ENCODE measurements at regions not wholly inside any gene's neighbourhood (a gene's known extent, or its start where the extent isn't known, plus 50 kb on each side); places are given as distances from the start of the nearest gene placed in this dataset.
"Not testable (repeated sequence)": the region's sequence is repeated elsewhere in the genome, so short reads cannot be mapped to it uniquely, and the experiment has no call there.

DNA sequence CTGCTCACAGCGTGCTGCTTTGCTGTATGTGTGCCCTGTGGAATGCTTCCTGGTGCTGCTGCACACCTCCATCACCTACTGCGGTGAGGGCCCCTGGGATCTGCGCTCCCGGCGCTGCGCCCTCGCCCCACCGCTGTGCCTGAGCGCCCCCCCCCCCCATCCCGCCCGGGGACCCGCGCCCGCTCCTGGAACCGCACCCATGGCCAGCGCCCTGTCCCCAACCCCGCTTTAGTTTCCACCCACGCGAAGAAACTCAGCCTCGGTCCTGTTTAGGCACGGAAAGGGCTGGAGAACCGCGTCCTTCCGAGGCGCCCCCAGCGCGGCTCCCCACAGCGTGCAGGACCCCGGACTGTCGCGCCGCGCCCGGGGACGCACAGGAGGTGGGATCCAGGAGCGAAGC, 265.5 kb downstream of the POTEB3 start:
- H3K27ac ChIP-seq; DNase-seq (ENCODE audit: low spot score); H3K4me3 ChIP-seq: not testable (repeated sequence)

DNA sequence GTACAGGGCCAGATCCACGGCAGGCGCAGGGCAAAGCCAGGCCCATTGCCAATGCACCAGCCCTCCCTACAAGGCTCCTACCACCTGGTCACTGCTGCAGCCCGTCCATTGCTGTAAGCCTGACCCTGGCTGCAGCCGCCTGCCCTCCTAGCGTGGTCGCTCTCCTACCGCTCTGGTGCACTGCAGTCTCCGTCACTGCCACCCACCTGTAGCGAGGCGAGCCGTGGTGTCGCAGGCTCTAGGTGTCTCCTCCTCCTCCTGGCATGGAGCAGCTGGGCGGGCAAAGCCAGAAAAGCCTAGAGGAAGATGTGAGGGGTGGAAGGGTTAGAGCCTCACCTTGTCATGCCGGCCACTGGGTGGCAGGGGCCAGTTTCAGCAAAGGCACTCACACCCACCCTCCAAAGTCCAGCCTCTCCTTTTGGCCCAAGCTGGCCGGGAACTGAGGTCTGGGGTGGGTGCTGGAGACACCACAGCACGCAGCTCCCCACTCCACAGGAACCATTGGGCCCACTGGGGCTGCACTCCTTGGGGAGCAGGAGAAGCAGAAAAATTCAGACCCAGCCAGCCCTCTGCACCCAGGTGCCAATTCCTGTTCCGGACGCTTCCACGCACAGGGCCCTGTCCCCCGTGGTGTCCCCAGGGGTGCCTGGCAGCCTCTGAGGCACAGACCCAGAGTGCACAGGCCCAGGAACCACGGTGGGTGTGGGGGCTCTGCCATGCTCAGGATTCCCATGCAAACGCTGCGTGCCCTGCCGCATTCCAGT, 285.3 kb upstream of the POTEB2 start:
- not testable (repeated sequence) for H3K4me3 ChIP-seq; DNase-seq (ENCODE audit: low spot score); H3K27ac ChIP-seq

DNA sequence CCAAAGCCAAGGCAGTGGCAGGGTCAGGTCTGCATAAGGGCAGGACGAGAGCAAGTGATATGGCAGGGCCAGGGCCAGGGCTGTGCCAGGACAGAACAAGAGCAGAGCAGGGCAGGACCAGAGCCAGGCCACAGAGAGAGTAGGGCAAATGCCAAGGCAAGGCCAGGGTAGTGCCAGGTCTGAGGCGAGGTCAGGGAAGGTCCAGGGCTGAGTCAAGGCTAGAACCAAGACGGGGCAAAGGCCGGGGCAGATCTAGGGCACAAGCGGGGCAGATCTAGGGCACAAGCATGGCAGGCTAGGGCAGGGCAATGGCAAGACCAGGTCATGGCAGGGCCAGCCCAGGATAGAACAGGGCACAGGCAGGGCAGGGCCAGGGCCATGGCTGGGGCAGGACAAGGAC, 282.0 kb upstream of the POTEB2 start:
- H3K27ac ChIP-seq; H3K4me3 ChIP-seq; DNase-seq (ENCODE audit: low spot score): not testable (repeated sequence)

DNA sequence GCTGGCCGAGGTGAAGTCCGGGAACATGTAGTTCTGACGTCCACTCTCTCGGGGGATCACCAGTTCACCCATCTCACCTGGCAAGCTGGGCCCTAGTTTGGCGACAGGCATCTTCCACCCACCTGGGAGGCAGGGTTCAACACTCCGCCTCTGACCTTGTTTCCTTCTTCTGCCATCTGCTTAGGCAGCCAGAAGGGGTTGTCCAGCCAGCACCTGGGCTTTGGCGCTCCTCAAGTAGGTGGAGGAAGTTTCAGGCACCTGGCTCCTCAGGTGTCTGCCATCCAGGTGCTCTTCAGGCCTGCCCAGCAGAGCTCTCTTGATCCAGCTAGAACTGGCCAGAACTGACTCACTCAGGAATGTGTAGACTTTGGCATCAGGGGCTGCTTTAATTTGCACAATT, 267.8 kb upstream of the POTEB2 start:
- DNase-seq (ENCODE audit: low spot score); H3K4me3 ChIP-seq; H3K27ac ChIP-seq: not testable (repeated sequence)

DNA sequence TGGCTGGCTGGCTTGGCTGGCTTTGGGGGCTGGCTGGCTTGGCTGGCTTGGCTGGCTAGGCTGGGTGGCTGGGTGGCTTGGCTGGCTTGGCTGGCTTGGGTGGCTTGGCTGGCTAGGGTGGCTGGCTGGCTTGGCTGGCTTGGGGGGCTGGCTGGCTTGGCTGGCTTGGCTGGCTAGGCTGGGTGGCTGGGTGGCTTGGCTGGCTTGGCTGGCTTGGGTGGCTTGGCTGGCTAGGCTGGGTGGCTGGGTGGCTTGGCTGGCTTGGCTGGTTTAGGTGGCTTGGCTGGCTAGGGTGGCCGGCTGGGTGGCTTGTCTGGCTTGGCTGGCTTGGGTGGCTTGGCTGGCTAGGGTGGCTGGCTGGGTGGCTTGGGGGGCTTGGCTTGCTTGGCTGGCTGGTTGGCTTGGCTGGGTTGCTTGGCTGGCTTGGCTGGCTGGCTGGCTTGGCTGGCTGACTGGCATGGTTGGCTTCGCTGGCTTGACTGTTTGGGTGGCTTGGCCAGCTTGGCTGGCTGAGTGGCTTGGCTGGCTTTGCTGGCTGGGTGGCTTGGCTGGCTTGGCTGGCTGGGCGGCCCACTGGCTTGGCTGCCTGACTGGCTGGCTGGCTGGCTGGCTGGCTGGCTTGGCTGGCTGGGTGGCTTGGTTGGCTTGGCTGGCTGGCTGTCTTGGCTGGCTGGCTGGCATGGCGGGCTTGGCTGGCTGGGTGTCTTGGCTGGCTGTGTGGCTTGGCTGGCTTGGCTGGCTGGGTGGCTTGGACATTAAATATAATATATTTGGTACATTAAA, 246.3 kb upstream of the POTEB2 start:
- H3K4me3 ChIP-seq, H3K27ac ChIP-seq: not testable (repeated sequence)
- DNase-seq (ENCODE audit: low spot score), result peak; percentile 77

DNA sequence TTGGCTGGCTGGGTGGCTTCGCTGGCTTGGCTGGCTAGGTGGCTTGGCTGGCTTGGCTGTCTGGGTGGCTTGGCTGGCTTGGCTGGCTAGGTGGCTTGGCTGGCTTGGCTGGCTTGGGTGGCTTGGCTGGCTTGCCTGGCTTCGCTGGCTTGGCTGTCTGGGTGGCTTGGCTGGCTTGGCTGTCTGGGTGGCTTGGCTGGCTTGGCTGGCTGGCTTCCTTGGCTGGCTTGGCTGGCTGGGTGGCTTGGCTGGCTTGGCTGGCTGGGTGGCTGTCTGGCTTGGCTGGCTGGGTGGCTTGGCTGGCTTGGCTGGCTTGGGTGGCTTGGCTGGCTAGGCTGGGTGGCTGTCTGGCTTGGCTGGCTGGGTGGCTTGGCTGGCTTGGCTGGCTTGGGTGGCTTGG, 245.7 kb upstream of the POTEB2 start:
- not testable (repeated sequence) for H3K27ac ChIP-seq, H3K4me3 ChIP-seq
- DNase-seq (ENCODE audit: low spot score), result peak; percentile 80

GRCh38 chr15:21111172-21111571, 245.1 kb upstream of the POTEB2 start:
- H3K27ac ChIP-seq; H3K4me3 ChIP-seq; DNase-seq (ENCODE audit: low spot score): not testable (repeated sequence)

- not testable (repeated sequence) for H3K27ac ChIP-seq; DNase-seq (ENCODE audit: low spot score); H3K4me3 ChIP-seq
These were observed 244.2 kb upstream of the POTEB2 start for GRCh38 chr15:21110187-21110804.

DNA sequence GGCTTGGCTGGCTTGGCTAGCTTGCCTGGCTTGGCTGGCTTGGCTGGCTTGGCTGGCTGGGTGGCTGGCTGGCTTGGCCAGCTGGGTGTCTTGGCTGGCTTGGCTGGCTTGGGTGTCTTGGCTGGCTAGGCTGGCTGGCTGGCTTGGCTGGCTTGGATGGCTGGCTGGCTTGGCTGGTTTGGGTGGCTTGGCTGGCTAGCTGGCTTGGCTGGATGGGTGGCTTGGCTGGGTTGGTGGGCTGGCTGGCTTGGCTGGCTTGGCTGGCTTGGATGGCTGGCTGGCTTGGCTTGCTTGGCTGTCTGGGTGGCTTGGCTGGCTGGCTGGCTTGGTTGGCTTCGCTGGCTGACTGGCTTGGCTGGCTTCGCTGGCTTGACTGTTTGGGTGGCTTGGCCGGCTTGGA, 242.3 kb upstream of the POTEB2 start:
- DNase-seq (ENCODE audit: low spot score), result not testable (repeated sequence)

DNA sequence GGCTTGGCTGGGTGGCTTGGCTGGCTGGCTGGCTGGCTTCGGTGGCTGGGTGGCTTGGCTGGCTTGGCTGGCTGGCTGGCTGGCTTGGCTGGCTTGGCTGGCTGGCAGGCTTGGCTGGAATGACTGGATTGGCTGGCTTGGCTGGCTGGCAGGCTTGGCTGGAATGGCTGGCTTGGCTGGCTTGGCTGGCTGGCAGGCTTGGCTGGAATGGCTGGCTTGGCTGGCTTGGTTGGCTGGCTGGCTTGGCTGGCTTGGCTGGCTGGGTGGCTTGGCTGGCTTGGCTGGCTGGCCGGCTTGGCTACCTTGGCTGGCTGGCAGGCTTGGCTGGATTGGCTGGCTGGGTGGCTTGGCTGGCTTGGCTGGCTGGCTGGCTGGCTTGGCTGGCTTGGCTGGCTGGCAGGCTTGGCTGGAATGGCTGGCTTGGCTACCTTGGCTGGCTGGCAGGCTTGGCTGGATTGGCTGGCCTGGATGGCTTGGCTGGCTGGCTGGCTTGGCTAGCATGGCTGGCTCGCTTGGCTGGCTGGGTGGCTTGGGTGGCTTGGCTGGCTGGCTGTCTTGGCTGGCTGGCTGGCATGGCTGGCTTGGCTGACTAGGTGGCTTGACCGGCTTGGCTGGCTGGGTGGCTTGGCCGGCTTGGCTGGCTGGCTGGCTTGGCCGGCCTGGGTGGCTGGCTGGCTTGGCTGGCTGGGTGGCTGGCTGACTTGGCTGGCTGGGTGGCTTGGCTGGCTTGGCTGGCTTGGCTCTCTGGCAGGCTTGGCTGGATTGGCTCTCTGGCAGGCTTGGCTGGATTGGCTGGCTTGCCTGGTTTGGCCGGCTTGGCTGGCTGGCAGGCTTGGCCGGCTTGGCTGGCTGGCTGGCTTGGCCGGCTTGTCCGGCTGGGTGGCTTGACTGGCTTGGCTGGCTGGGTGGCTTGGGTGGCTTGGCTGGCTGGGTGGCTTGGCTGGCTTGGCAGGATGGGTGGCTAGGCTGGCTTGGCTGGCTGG, 241.6 kb upstream of the POTEB2 start:
- DNase-seq (ENCODE audit: low spot score); H3K4me3 ChIP-seq; H3K27ac ChIP-seq: not testable (repeated sequence)

More for the DNA sequence above, 242.3 kb upstream of the POTEB2 start:
- not testable (repeated sequence) for H3K4me3 ChIP-seq, H3K27ac ChIP-seq

GRCh38 chr15:21096599-21096998, 230.5 kb upstream of the POTEB2 start:
- not testable (repeated sequence) for DNase-seq (ENCODE audit: low spot score); H3K27ac ChIP-seq; H3K4me3 ChIP-seq

DNA sequence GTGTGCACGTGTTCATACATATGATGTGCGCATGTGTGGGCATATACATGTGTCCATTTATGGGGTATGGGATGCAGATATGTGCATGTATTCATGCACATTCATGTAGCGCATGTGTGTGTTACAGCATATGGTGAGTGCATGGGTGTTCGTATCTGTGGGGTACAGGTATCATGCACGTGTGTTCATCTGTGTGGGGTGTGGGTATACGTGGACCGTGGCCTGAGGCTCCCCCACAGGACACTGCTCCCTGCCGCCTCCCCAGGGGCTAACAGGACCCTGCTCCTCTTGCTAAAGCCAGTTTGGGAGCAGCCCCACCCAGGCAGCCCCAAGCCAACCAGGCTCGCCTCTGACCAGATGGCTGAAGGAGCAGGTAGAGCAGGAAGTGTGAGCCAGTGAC, 213.4 kb upstream of the POTEB2 start:
- not testable (repeated sequence) for H3K27ac ChIP-seq; DNase-seq (ENCODE audit: low spot score); H3K4me3 ChIP-seq

DNA sequence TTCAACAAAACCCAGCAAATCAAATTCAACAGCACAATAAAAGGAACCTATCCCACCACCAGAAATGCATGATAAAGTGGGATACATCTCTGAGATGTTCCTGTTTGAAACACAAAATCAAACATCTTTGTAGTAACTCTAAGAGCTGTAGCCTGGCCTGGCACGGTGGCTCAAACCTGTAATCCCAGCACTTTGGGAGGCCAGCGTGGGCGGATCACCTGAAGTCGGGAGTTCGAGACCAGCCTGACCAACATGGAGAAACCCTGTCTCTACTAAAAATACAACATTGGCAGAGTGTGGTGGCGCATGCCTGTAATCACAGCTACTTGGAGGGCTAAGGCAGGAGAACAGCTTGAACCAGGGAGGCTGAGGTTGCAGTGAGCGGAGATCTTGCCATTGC, 202.8 kb upstream of the POTEB2 start:
- H3K4me3 ChIP-seq; DNase-seq (ENCODE audit: low spot score); H3K27ac ChIP-seq: not testable (repeated sequence)

DNA sequence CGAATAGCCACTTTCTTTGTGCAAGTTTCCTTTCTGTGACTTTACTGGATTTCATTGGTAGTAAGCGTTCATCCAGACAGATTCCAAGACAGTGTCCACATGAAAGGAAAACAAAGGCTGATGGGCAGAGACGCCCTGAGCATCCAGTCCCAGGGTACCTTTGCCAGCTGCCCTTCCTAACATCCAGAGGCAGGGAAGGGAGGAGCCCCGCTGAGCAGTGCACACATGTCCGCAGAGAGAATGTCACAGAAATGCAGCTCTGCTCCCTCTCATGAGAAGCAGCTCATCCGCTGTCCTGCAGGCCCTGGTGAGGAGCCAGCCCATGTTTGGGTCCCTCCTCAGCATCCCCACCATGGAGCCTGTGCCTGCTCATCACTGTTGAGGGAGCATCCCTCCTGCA, 197.4 kb upstream of the POTEB2 start:
- not testable (repeated sequence) for DNase-seq (ENCODE audit: low spot score); H3K4me3 ChIP-seq; H3K27ac ChIP-seq

- not testable (repeated sequence) for H3K4me3 ChIP-seq; DNase-seq (ENCODE audit: low spot score); H3K27ac ChIP-seq
These were observed 196.6 kb upstream of the POTEB2 start for GRCh38 chr15:21062619-21063163.

DNA sequence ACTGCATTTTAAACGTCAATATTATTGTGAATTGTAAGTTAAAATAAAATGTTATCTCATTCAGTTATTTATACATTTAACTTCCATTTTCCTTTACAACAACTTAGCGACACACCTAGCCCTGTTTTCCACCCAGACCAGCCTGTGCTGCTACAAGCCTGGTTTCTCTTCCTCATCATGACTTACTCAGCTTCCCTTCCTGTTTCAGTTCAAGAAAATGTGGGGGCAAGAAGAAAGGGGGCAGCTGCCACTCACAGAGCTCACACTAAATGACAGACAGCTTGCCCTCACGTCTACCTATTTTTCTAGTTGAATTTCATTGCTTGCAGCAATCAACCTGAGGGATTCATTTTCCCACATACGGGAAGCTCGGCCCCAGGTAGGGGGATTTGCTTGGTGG, 185.8 kb upstream of the POTEB2 start:
- not testable (repeated sequence) for H3K27ac ChIP-seq; DNase-seq (ENCODE audit: low spot score); H3K4me3 ChIP-seq

GRCh38 chr15:21031703-21032102, 165.6 kb upstream of the POTEB2 start:
- not testable (repeated sequence) for H3K27ac ChIP-seq; H3K4me3 ChIP-seq; DNase-seq (ENCODE audit: low spot score)

DNA sequence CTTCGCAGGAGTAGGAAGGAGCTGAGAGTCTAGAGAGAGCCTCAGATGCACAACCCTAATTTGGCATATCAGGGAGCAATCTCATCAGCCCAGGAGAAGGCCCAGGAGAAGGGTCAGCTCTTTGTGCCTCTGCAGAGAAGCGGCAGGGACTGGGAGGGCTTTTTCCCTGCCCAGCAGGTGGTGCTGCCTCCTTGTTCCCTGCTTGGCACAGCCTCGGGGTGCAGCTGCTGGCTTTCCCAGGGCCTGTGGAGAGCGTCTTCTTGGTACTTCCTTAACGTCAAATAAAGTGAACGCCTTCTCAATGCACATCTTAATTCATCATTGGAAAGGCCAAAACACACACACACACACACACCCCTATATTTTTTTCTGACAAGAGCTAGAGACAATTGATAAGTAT, 162.9 kb upstream of the POTEB2 start:
- H3K4me3 ChIP-seq; DNase-seq (ENCODE audit: low spot score); H3K27ac ChIP-seq: not testable (repeated sequence)
